ENCODE measurements at regions not wholly inside any gene's neighbourhood (a gene's known extent, or its start where the extent isn't known, plus 50 kb on each side); places are given as distances from the start of the nearest gene placed in this dataset.

GRCh38 chr5:39946356-39947045, 521.7 kb upstream of the DAB2 start:
- no peak for TF ChIP-seq CTCF (optimal IDR thresholded peaks at IDR 0.05 in 1 of 3, IDR thresholded peaks at IDR 0.05 in 1 of 3, conservative IDR thresholded peaks at IDR 0.05 in 1 of 3; ENCODE audit: extremely low read depth in 1 of 3, insufficient read depth in 2 of 3, low read length in 3 of 3)
- TF ChIP-seq EZH2 (IDR thresholded peaks at IDR 0.05; ENCODE audit: low read length): no peak
- DNase-seq (ENCODE audit: low read depth, low spot score) (no peak), FAIRE-seq (no peak)
- Histone ChIP-seq H3K4me1 (ENCODE audit: control insufficient read depth, extremely low read depth, insufficient read depth, low read length) (no peaks in the 10 kb centered on the region), H2AFZ (ENCODE audit: control insufficient read depth, low read length) (no peak overlapping the region), H3K4me3 (ENCODE audit: control insufficient read depth in 2 of 3, extremely low read depth in 1 of 3, insufficient read depth in 2 of 3, low read depth in 1 of 3, low read length in 3 of 3) (no peak overlapping the region), H3K9me1 (ENCODE audit: control insufficient read depth, extremely low read depth, insufficient read depth, low read length) (no peaks in the 10 kb centered on the region), H3K79me2 (ENCODE audit: control insufficient read depth, insufficient read depth, low read length) (no peaks in the 10 kb centered on the region), H3K36me3 (ENCODE audit: control insufficient read depth in 2 of 2, extremely low read depth in 1 of 2, insufficient read depth in 2 of 2, low read length in 2 of 2) (no peaks in the 10 kb centered on the region), H3K27ac (ENCODE audit: control insufficient read depth, insufficient read depth, low read length) (no peak overlapping the region), H3K9me3 (ENCODE audit: control insufficient read depth, low read depth, low read length) (no peaks in the 10 kb centered on the region), H3K9ac (ENCODE audit: control insufficient read depth, extremely low read depth, insufficient read depth, low read length) (no peak overlapping the region), H3K4me2 (ENCODE audit: control insufficient read depth, extremely low read depth, insufficient read depth, low read depth, low read length) (no peak overlapping the region), H4K20me1 (ENCODE audit: control insufficient read depth, extremely low read depth, insufficient read depth, low read length) (no peaks in the 10 kb centered on the region), H3K27me3 (ENCODE audit: control insufficient read depth, extremely low read depth, insufficient read depth, low read length) (no peaks in the 10 kb centered on the region)
- dilution Hi-C loops (cut with MboI; ENCODE audit: extremely low pct_ligation_motif_present, low sequenced_read_pairs): no loop called here

GRCh38 chr5:39945870-39946269, 521.1 kb upstream of the DAB2 start:
- no peak for TF ChIP-seq EZH2 (IDR thresholded peaks at IDR 0.05; ENCODE audit: low read length)
- no peak for TF ChIP-seq CTCF (optimal IDR thresholded peaks at IDR 0.05 in 1 of 3, IDR thresholded peaks at IDR 0.05 in 1 of 3, conservative IDR thresholded peaks at IDR 0.05 in 1 of 3; ENCODE audit: extremely low read depth in 1 of 3, insufficient read depth in 2 of 3, low read length in 3 of 3)
- Histone ChIP-seq H3K4me1 (ENCODE audit: control insufficient read depth, extremely low read depth, insufficient read depth, low read length) (no peaks in the 10 kb centered on the region), H3K9me3 (ENCODE audit: control insufficient read depth, low read depth, low read length) (no peaks in the 10 kb centered on the region), H3K4me3 (ENCODE audit: control insufficient read depth in 2 of 3, extremely low read depth in 1 of 3, insufficient read depth in 2 of 3, low read depth in 1 of 3, low read length in 3 of 3) (no peak overlapping the region), H3K9ac (ENCODE audit: control insufficient read depth, extremely low read depth, insufficient read depth, low read length) (no peak overlapping the region), H3K36me3 (ENCODE audit: control insufficient read depth in 2 of 2, extremely low read depth in 1 of 2, insufficient read depth in 2 of 2, low read length in 2 of 2) (no peaks in the 10 kb centered on the region), H3K4me2 (ENCODE audit: control insufficient read depth, extremely low read depth, insufficient read depth, low read depth, low read length) (no peak overlapping the region), H4K20me1 (ENCODE audit: control insufficient read depth, extremely low read depth, insufficient read depth, low read length) (no peaks in the 10 kb centered on the region), H3K79me2 (ENCODE audit: control insufficient read depth, insufficient read depth, low read length) (no peaks in the 10 kb centered on the region), H3K27ac (ENCODE audit: control insufficient read depth, insufficient read depth, low read length) (no peak overlapping the region), H3K27me3 (ENCODE audit: control insufficient read depth, extremely low read depth, insufficient read depth, low read length) (no peaks in the 10 kb centered on the region), H3K9me1 (ENCODE audit: control insufficient read depth, extremely low read depth, insufficient read depth, low read length) (no peaks in the 10 kb centered on the region), H2AFZ (ENCODE audit: control insufficient read depth, low read length) (no peak overlapping the region)
- dilution Hi-C loops (cut with MboI; ENCODE audit: extremely low pct_ligation_motif_present, low sequenced_read_pairs): no loop called here
- FAIRE-seq (no peak), DNase-seq (ENCODE audit: low read depth, low spot score) (no peak)
